ENCODE measurements at regions not wholly inside any gene's neighbourhood (a gene's known extent, or its start where the extent isn't known, plus 50 kb on each side); places are given as distances from the start of the nearest gene placed in this dataset.

DNA sequence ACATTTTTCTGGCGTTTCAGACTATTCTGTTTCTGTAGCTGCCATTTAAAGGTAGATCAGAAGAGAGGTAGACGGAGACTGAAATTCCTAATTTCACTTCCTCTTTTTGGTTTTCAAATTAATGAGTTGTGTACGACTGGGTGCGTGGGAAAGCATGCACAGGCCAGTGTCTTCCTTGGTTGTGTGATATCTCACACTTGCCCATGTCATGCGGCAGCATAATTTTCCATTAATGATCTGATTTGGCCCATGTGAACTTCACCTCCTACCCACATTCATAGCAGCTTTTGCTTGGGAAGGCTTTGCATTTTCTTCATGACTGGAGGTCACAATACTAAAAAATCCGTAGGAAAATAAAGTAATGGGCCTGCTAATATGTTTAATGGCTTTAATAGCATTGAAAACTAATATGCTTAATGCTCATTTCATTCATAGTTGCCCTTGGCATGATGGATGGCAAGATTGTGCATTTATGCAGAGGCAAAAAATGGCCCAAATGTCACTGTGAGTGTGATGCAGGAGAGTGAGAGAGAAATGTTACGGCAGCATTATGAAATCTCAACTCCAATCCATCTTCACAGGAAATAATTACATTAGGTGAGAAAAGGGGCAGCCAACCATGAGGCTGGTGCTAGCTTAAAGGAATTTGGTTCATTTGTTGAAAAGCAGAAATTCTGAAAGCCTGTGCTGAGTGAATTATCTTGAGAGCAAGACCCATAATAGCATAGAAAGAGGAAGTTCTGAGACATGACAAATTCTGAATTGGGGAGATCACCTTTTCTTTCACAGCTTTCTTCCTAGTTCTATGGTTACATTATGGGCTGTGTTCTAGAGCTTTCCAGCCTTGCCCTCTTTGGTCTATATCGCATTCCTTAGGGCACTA, 69.0 kb upstream of the UST start:
- no peak overlapping the region for H3K27ac ChIP-seq (replicated peaks in 1 of 4)
- 74% methylated on average over 8 of the region's 8 CpGs for WGBS
- no peak for DNase-seq (ENCODE audit: extremely low spot score)
- TF ChIP-seq EP300 (IDR thresholded peaks at IDR 0.05) (no peak), POLR2AphosphoS5 (IDR thresholded peaks at IDR 0.05) (no peak), POLR2A (IDR thresholded peaks at IDR 0.05; ENCODE audit: low read depth) (no peak)
- TF ChIP-seq, protein P1, sequence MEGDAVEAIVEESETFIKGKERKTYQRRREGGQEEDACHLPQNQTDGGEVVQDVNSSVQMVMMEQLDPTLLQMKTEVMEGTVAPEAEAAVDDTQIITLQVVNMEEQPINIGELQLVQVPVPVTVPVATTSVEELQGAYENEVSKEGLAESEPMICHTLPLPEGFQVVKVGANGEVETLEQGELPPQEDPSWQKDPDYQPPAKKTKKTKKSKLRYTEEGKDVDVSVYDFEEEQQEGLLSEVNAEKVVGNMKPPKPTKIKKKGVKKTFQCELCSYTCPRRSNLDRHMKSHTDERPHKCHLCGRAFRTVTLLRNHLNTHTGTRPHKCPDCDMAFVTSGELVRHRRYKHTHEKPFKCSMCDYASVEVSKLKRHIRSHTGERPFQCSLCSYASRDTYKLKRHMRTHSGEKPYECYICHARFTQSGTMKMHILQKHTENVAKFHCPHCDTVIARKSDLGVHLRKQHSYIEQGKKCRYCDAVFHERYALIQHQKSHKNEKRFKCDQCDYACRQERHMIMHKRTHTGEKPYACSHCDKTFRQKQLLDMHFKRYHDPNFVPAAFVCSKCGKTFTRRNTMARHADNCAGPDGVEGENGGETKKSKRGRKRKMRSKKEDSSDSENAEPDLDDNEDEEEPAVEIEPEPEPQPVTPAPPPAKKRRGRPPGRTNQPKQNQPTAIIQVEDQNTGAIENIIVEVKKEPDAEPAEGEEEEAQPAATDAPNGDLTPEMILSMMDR (IDR thresholded peaks at IDR 0.05): no peak
- H3K4me1 ChIP-seq: no peaks in the 10 kb centered on the region
- H3K4me3 ChIP-seq: no peak overlapping the region
- no peaks in the 10 kb centered on the region for H3K36me3 ChIP-seq
- H3K27me3 ChIP-seq: no peaks in the 10 kb centered on the region
- intact Hi-C loops (cut with DNase I): no loop called here
- peaks cover 0 to 3% (median under 1%) of the 10 kb centered on the region in 4 donors for H3K9me3 ChIP-seq

DNA sequence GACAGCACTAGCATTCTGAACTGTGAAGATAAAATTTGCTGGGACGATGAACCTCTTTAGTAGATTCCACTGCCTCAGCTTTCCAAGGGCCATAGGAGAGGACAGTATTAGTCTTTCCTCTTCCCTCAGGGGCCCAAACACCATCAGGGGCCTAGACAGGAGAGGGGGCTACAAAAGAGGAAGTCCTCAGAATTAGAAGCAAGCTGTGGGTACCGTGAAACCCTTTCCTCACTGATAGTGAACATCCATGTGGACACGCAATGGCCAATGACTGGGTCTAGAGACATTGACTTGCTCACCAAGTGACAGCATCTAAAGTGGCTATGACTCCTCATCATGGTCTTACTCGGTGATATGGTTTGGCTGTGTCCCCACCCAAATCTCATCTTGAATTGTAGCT, 68.1 kb upstream of the UST start:
- Histone ChIP-seq H3K27ac (replicated peaks in 1 of 4) (no peak overlapping the region), H3K9me3 (no peaks in the 10 kb centered on the region), H3K27me3 (no peaks in the 10 kb centered on the region), H3K4me3 (no peak overlapping the region), H3K36me3 (no peaks in the 10 kb centered on the region), H3K4me1 (no peaks in the 10 kb centered on the region)
- WGBS: 87% methylated on average over 4 of the region's 4 CpGs
- intact Hi-C loops (cut with DNase I): no loop called here
- no peak for DNase-seq (ENCODE audit: extremely low spot score)
- TF ChIP-seq, protein P1 (IDR thresholded peaks at IDR 0.05): no peak
- TF ChIP-seq POLR2AphosphoS5 (IDR thresholded peaks at IDR 0.05): no peak
- TF ChIP-seq EP300 (IDR thresholded peaks at IDR 0.05): no peak

DNA sequence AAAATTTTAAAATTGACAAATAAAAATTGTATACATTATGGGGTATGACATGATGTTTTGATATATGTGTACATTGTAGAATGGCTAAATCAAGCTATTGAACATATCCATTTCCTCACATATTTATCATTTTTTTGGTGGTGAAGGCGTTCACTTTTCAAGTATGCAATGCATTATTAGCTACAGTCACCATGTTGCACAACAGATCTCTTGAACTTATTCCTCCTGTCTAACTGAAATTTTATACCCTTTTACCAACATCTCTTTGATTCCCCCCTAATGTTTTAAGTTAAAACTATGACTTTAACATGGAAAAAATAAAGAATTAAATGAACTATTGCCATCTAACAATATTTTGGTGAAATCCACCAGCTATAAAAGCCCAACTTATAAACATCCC, 65.2 kb upstream of the UST start:
- Histone ChIP-seq H3K27me3 (no peaks in the 10 kb centered on the region), H3K4me1 (no peaks in the 10 kb centered on the region), H3K9me3 (no peaks in the 10 kb centered on the region), H3K4me3 (no peak overlapping the region), H3K36me3 (no peaks in the 10 kb centered on the region), H3K27ac (replicated peaks in 1 of 4) (no peak overlapping the region)
- intact Hi-C loops (cut with DNase I): no loop called here
- TF ChIP-seq, protein P1 (IDR thresholded peaks at IDR 0.05): no peak
- no peak for TF ChIP-seq POLR2A (IDR thresholded peaks at IDR 0.05; ENCODE audit: low read depth)
- TF ChIP-seq POLR2AphosphoS5 (IDR thresholded peaks at IDR 0.05): no peak
- WGBS: 89% methylated on average over 1 of the region's 1 CpG
- DNase-seq (ENCODE audit: extremely low spot score): no peak

DNA sequence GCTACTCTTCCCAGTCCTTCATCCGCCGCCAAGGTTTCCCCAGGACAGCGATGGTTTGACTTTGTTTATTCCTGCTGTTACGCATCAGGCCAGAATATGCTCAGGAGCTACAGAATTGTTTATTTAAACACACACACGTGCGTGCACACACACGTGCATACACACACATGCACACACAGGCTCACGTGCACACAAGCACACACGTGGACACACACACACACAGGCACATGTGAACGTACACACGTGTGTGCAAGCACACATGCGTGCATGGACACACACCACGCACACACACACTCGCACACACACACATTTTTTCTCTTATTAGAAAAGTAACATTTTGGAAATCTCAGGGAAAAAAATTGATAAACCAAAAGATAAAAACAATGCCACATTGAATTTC, 64.6 kb upstream of the UST start:
- H3K27me3 ChIP-seq: no peaks in the 10 kb centered on the region
- 72% methylated on average over 14 of the region's 14 CpGs for WGBS
- no peak for DNase-seq (ENCODE audit: extremely low spot score)
- no peak overlapping the region for H3K27ac ChIP-seq (replicated peaks in 1 of 4)
- H3K4me3 ChIP-seq: no peak overlapping the region
- H3K9me3 ChIP-seq: no peaks in the 10 kb centered on the region
- no peaks in the 10 kb centered on the region for H3K4me1 ChIP-seq
- no peak for TF ChIP-seq POLR2AphosphoS5 (IDR thresholded peaks at IDR 0.05)
- TF ChIP-seq, protein P1 (IDR thresholded peaks at IDR 0.05): no peak
- no peak for TF ChIP-seq POLR2A (IDR thresholded peaks at IDR 0.05; ENCODE audit: low read depth)
- no peak for TF ChIP-seq EP300 (IDR thresholded peaks at IDR 0.05)
- intact Hi-C loops (cut with DNase I): no loop called here
- H3K36me3 ChIP-seq: no peaks in the 10 kb centered on the region

DNA sequence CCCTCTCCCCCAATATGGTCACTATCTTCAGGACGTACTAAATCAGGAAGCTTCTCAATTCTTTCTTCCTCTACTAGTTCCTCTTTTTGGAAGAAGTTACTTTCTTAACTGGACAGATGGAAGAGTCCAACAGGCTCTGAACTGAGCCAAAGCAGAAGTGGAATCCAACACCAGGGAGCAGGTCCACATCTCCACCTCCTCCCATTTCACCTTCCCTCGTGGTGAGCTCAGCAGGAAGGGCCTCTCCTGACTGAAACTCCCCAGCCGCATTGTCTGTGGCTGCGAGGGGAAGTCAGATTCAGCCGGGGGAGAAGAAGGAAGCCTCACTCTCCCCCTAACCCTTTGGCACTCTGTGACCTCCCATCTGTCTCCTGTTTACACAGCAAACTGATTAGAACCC, 63.8 kb upstream of the UST start:
- 56% methylated on average over 5 of the region's 5 CpGs for WGBS
- Histone ChIP-seq H3K9me3 (no peaks in the 10 kb centered on the region), H3K27ac (replicated peaks in 1 of 4) (no peak overlapping the region), H3K36me3 (no peaks in the 10 kb centered on the region), H3K4me3 (no peak overlapping the region), H3K27me3 (no peaks in the 10 kb centered on the region), H3K4me1 (no peaks in the 10 kb centered on the region)
- DNase-seq (ENCODE audit: extremely low spot score): no peak
- intact Hi-C loops (cut with DNase I): no loop called here
- TF ChIP-seq POLR2AphosphoS5 (IDR thresholded peaks at IDR 0.05) (no peak), EP300 (IDR thresholded peaks at IDR 0.05) (no peak), POLR2A (IDR thresholded peaks at IDR 0.05; ENCODE audit: low read depth) (no peak)
- TF ChIP-seq, protein P1 (IDR thresholded peaks at IDR 0.05): no peak

All from esophagus muscularis mucosa (tissue), 4 donors.